Panc1 (cell line): ENCODE measurements at regions not wholly inside any gene's neighbourhood (a gene's known extent, or its start where the extent isn't known, plus 50 kb on each side); places are given as distances from the start of the nearest gene placed in this dataset.

Experiments used
- ATAC-seq: fragments of 200-7000 bp; cut with Tn5 transposase; 2 replicates; pipeline ENCODE4 v1.9.1; 2020; ENCODE audit warnings: mild to moderate bottlenecking, moderate library complexity
- BruUV-seq: library from RNA; stranded (reverse); fragments of 400-500 nt; replicated peaks from 2 replicates; lab custom pipeline; 2021; lab: Mats Ljungman, UMichigan
- CTCF ChIA-PET: fragments of 300-600 bp; sonication (Branson Sonifier 250); formaldehyde crosslinking; loops from one replicate; lab custom pipeline; 2022; ENCODE audit warnings: antibody characterized with exemption; lab: Charles Lee
- POLR2A ChIA-PET: fragments of 300-600 bp; sonication (Branson Sonifier 250); formaldehyde crosslinking; loops from one replicate; lab custom pipeline; 2022; ENCODE audit warnings: antibody characterized with exemption; lab: Charles Lee
- DNase-seq: peaks from one replicate; pipeline ENCODE4 v3.0.0-alpha.2; 2010; ENCODE audit warnings: low read depth, low spot score
- H3K27ac ChIP-seq: 2 replicates; pipeline ENCODE4 v1.5.1; 2011; ENCODE audit warnings: mild to moderate bottlenecking, low read length, inconsistent platforms
- H3K27me3 ChIP-seq: fragments of 200-500 bp; sonication (Bioruptor generic); 2 replicates; pipeline ENCODE4 v1.6.0; 2014; ENCODE audit warnings: low read length, inconsistent platforms; ENCODE audit not compliant: control insufficient read depth, insufficient read depth
- H3K36me3 ChIP-seq: fragments of 200-500 bp; sonication (Bioruptor generic); 2 replicates; pipeline ENCODE4 v1.5.1; 2014; ENCODE audit warnings: inconsistent platforms, mild to moderate bottlenecking, low read length, moderate library complexity; ENCODE audit not compliant: control insufficient read depth, insufficient read depth
- H3K4me1 ChIP-seq: 2 replicates; pipeline ENCODE4 v1.5.1; 2011; ENCODE audit warnings: inconsistent platforms, mild to moderate bottlenecking, low read length, moderate library complexity; ENCODE audit not compliant: control insufficient read depth, insufficient read depth
- H3K4me3 ChIP-seq, 2 experiments: 2 replicates each; pipeline ENCODE4 v1.5.1; 2011 to 2012; ENCODE audit warnings: low read depth in 2 of 2, low read length in 2 of 2, mild to moderate bottlenecking in 2 of 2, inconsistent platforms in 1 of 2, moderate library complexity in 1 of 2
- H3K9me3 ChIP-seq: fragments of 200-500 bp; sonication (Bioruptor generic); 2 replicates; pipeline ENCODE4 v1.5.1; 2014; ENCODE audit warnings: low read depth, mild to moderate bottlenecking, inconsistent platforms, low read length, moderate library complexity; ENCODE audit not compliant: control insufficient read depth, insufficient read depth
- POLR2AphosphoS5 ChIP-seq: IDR thresholded peaks from 2 replicates; pipeline ENCODE4 v1.6.1; 2012; ENCODE audit warnings: mild to moderate bottlenecking, low read depth, low read length, moderate library complexity
- SIN3A ChIP-seq: IDR thresholded peaks from 2 replicates; pipeline ENCODE4 v1.6.1; 2012; ENCODE audit warnings: low read depth, mild to moderate bottlenecking, low read length, moderate library complexity, borderline replicate concordance; ENCODE audit not compliant: insufficient read depth
- TCF7L2 ChIP-seq: IDR thresholded peaks from 2 replicates; pipeline ENCODE4 v1.6.1; 2011; ENCODE audit warnings: mild to moderate bottlenecking, low read depth, low read length, inconsistent platforms
- in situ Hi-C: cut with HindIII; loops from 2 replicates; pipeline ENCODE4 v1.10.0; 2016; ENCODE audit warnings: low sequenced_read_pairs, low pct_unique_long_range_greater_than_20kb
- intact Hi-C: fragments of 100-400 bp; cut with micrococcal nuclease; formaldehyde crosslinking; loops from one replicate; pipeline ENCODE4 v1.10.0; 2022; ENCODE audit not compliant: unreplicated experiment
- TF ChIP-seq, protein P1 (sequence below), 2 experiments: IDR thresholded peaks; 2 replicates each; pipeline ENCODE4 v1.6.1; 2011 to 2012; ENCODE audit warnings: low read depth in 2 of 2, control low read depth in 1 of 2, low read length in 1 of 2, mild to moderate bottlenecking in 1 of 2, moderate library complexity in 1 of 2; ENCODE audit not compliant: insufficient read depth in 1 of 2
- TF ChIP-seq, protein P2 (sequence below): fragments of 450-650 bp; IDR thresholded peaks from 2 replicates; pipeline ENCODE4 v1.5.1; 2017; ENCODE audit warnings: mild to moderate bottlenecking

DNA sequence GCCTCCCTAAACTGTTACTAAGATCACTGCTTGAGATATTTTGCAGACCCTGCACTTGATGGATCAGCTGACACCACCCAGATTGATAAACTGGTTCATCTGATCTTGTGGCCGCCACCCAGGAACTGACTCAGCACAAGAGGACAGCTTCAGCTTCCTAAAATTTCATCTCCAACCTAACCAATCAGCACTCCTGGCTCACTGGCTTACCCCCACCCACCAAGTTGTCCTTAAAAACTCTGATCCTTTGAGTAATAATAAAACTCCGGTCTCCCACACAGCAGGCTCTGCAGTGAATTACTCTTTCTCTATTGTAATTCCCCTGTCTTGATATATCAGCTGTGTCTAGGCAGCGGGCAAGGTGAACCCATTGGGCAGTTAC, 174.8 kb downstream of the UTP18 start:
- CTCF ChIA-PET, result no interaction called here

DNA sequence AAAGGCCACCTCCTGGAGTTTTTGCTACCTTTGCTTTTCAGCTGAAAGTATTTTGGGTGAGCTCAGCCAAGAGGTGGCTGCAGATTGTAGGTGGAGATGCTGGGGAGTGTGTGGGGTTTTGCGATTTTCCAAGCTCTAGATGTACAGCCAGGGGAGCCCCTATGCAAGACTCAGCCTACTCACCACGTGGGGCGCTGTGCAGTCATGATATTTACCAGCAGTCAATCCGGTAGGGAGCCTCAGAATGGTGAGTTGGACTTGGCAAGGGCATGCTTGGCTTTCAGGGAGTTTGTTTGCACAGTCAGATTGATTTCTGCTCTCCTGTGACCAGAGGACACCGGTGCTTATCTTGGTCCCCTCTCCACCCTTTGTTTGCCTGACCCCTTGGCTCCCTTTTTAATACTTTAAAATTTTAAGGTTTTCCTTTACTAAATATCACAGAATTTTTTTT, 175.3 kb downstream of the UTP18 start:
- DNase-seq (no peak), ATAC-seq (peak; percentile 90)
- H3K9me3 ChIP-seq, result no peaks in the 10 kb centered on the region
- H3K36me3 ChIP-seq, result no peaks in the 10 kb centered on the region
- peaks cover 3% of the 10 kb centered on the region; the same call in 1 of the 2 replicates for H3K27me3 ChIP-seq
- no peaks in the 10 kb centered on the region for H3K4me1 ChIP-seq
- in situ Hi-C loops, result no loop called here
- TF ChIP-seq, protein P1, sequence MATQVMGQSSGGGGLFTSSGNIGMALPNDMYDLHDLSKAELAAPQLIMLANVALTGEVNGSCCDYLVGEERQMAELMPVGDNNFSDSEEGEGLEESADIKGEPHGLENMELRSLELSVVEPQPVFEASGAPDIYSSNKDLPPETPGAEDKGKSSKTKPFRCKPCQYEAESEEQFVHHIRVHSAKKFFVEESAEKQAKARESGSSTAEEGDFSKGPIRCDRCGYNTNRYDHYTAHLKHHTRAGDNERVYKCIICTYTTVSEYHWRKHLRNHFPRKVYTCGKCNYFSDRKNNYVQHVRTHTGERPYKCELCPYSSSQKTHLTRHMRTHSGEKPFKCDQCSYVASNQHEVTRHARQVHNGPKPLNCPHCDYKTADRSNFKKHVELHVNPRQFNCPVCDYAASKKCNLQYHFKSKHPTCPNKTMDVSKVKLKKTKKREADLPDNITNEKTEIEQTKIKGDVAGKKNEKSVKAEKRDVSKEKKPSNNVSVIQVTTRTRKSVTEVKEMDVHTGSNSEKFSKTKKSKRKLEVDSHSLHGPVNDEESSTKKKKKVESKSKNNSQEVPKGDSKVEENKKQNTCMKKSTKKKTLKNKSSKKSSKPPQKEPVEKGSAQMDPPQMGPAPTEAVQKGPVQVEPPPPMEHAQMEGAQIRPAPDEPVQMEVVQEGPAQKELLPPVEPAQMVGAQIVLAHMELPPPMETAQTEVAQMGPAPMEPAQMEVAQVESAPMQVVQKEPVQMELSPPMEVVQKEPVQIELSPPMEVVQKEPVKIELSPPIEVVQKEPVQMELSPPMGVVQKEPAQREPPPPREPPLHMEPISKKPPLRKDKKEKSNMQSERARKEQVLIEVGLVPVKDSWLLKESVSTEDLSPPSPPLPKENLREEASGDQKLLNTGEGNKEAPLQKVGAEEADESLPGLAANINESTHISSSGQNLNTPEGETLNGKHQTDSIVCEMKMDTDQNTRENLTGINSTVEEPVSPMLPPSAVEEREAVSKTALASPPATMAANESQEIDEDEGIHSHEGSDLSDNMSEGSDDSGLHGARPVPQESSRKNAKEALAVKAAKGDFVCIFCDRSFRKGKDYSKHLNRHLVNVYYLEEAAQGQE (IDR thresholded peaks at IDR 0.05; ENCODE audit: insufficient read depth in 1 of 2, low read depth in 2 of 2, low read length in 1 of 2), result no peak
- TF ChIP-seq TCF7L2, result no peak
- TF ChIP-seq, protein P2, sequence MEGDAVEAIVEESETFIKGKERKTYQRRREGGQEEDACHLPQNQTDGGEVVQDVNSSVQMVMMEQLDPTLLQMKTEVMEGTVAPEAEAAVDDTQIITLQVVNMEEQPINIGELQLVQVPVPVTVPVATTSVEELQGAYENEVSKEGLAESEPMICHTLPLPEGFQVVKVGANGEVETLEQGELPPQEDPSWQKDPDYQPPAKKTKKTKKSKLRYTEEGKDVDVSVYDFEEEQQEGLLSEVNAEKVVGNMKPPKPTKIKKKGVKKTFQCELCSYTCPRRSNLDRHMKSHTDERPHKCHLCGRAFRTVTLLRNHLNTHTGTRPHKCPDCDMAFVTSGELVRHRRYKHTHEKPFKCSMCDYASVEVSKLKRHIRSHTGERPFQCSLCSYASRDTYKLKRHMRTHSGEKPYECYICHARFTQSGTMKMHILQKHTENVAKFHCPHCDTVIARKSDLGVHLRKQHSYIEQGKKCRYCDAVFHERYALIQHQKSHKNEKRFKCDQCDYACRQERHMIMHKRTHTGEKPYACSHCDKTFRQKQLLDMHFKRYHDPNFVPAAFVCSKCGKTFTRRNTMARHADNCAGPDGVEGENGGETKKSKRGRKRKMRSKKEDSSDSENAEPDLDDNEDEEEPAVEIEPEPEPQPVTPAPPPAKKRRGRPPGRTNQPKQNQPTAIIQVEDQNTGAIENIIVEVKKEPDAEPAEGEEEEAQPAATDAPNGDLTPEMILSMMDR, result peak; percentile 80
- H3K4me3 ChIP-seq, result no peak overlapping the region
- ChIA-PET POLR2A (no interaction called here), CTCF (interaction anchor here (0.6 kb wide), 1 partner anchor 12 kb away, joined by 3 read pairs; no protein-coding TSS in a partner anchor)
- H3K27ac ChIP-seq, result no peak overlapping the region
- no TSS peak for BruUV-seq
- intact Hi-C loops, result no loop called here

More for the DNA sequence above, 174.8 kb downstream of the UTP18 start:
- intact Hi-C loops (no loop called here), in situ Hi-C loops (no loop called here)
- ATAC-seq (no peak), DNase-seq (no peak)
- H3K4me3 ChIP-seq, result no peak overlapping the region
- no peak overlapping the region for H3K27ac ChIP-seq
- H3K36me3 ChIP-seq, result no peaks in the 10 kb centered on the region
- BruUV-seq, result no TSS peak
- peaks cover 3% of the 10 kb centered on the region; the same call in 1 of the 2 replicates for H3K27me3 ChIP-seq
- no peak for TF ChIP-seq TCF7L2
- TF ChIP-seq, protein P2, result no peak
- TF ChIP-seq, protein P1 (IDR thresholded peaks at IDR 0.05; ENCODE audit: insufficient read depth in 1 of 2, low read depth in 2 of 2, low read length in 1 of 2), result no peak
- no peak for TF ChIP-seq POLR2AphosphoS5
- TF ChIP-seq SIN3A, result no peak
- POLR2A ChIA-PET, result no interaction called here
- no peaks in the 10 kb centered on the region for H3K9me3 ChIP-seq
- no peaks in the 10 kb centered on the region for H3K4me1 ChIP-seq
